Right hindlimb (tissue), 1 donor: ENCODE measurements at regions not wholly inside any gene's neighbourhood (a gene's known extent, or its start where the extent isn't known, plus 50 kb on each side); places are given as distances from the start of the nearest gene placed in this dataset.

Source experiments
- DNase-seq: peaks from one replicate; pipeline ENCODE4 v3.0.0-alpha.2; 2018

DNA sequence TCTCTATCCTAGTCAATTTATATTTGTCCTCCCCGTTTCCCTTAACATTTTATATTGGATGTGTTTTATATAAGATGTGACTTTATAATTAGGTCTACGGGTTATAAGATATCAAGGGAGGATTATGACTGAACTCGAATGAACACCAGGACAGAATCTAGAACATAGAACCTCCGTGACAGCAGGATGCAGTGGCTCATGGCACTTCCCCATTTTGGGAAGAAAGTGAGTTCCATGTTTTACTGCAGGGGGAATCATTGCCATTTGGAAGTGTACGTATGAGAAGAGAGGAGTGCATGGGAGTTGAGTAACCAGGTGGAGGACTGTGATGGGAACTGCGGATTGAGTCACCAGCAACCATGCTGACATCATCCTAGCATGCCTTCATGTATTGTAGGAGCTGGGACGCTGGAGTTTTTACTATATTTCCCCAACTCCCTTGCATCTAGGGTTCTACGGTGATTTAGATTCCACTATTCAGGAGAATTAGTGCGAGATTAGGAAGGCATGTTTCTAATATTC lies 56.1 kb upstream of the FOXC1 start:
- DNase-seq, result no peak

DNA sequence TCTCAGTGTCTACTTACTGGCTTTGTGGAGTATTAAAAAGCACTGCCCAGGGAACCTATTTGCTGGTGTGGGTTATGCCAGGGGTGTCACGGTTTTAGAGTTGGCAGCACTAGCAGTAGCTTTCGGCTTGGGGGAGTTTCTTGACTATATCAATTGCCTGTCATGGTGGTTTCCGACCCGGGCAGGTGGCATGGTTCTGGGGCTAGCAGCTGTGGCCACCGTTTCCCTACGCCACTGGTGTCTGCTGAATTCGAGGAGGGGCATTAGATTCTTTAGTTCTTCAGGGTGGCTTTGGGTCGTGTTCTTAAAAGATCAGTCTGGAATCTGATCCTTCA lies 55.6 kb upstream of the FOXC1 start:
- DNase-seq, result no peak

DNA sequence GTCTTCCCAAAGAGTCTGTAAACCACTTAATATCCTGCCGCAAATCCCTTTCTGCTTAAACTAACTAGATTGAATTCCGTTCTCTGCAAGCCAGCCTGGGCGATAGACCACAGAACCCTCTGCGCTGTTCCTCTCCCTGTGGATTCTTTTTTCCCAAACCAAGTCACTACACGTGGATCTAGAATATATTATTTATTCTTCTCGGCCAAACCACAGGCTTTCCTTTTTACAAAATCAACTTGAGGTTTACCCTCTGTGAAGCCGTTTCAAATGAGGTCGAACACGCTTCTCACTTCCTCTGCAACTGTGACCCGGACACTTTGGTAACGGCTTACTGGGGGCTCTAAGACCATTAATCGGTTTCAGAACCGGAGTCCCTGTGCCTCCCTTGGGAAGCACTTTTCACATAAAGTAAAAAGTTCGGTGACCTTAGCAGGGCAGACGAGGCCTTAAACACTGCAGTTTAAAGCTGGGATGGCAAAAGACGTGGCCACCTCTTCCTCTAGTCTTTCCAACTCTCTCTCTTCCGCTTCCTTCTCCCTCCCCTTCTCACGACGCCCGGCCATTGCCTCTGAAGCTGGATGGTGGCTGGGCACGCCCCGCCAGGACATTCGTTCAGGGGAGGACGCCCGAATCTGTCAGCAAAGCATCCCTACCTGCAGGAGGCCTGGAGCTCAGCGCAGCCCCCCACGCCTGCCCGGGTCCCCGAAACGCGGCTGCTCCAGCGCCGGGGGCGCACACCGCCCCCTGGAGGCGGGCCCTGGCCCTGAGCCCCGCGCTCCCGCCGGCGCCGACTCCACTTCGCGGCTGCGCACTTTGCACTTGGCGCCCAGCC lies 55.0 kb upstream of the FOXC1 start:
- peak; percentile 90 for DNase-seq

DNA sequence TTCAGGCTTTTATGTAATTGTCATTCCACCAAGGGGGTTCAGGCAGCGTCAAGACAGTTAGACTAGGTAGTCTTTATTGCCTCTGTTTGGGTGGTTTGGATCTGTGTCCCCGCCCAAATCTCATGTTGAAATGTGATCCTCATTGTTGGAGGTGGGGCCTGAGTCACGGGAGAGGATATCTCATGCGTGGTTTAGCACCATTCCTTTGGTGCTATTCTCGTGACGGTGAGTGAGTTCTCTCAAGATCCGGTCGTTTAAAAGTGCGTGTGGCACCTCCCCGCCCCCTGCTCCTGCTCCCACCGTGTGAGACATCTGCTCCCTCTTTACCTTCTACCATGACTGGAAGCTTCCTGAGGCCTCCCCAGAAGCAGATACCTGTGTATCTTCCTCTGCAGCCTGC lies 51.3 kb upstream of the FOXC1 start:
- no peak for DNase-seq
